AG04449 (cell line): ENCODE measurements at regions not wholly inside any gene's neighbourhood (a gene's known extent, or its start where the extent isn't known, plus 50 kb on each side); places are given as distances from the start of the nearest gene placed in this dataset.

ENCODE experiments used
- CTCF ChIA-PET: fragments of 350-600 bp; formaldehyde crosslinking; extraction: SDS; loops from one replicate; lab custom pipeline; 2021; ENCODE audit warnings: antibody characterized with exemption; lab: Yijun Ruan, JAX
- POLR2A ChIA-PET: fragments of 400-600, 350-600 bp; formaldehyde crosslinking; extraction: SDS; loops from one replicate; lab custom pipeline; 2020; ENCODE audit warnings: antibody characterized with exemption, inconsistent platforms; lab: Yijun Ruan, JAX
- DNase-seq: peaks from one replicate; pipeline ENCODE4 v3.0.0-alpha.2; 2010; ENCODE audit warnings: low read depth, low spot score
- H3K4me3 ChIP-seq: 2 replicates; pipeline ENCODE4 v1.5.1; 2011; ENCODE audit warnings: low read depth, mild to moderate bottlenecking, control low read depth, low read length
- TF ChIP-seq, protein P1 (sequence below): IDR thresholded peaks from one replicate; pipeline ENCODE4 v1.5.1; 2011; ENCODE audit warnings: mild to moderate bottlenecking, moderate library complexity, low read length, control low read depth, inconsistent platforms; ENCODE audit not compliant: insufficient read depth; ENCODE audit errors: missing control alignments

DNA sequence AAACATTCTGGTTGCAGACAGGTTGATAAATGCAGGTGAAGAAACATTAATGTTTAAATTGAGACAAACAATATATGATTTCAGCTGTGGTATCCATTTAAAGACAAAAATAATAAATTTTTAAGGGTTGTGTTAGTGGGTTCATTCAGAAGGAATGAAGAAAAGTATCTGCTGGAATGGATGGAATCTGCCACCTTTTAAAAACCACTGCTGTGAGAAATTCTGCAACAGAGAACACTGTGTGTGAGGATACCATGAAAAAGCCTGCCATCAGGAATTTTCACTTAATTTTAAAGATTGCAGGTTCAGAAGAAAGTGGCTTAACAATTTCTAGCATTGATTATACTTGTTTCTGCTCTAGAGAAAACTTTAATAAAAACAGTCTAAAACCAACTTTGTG is 184.6 kb upstream of the SOX5 start:
- ChIA-PET POLR2A (no interaction called here), CTCF (no interaction called here)
- no peak for DNase-seq
- no peak overlapping the region for H3K4me3 ChIP-seq
- TF ChIP-seq, protein P1, sequence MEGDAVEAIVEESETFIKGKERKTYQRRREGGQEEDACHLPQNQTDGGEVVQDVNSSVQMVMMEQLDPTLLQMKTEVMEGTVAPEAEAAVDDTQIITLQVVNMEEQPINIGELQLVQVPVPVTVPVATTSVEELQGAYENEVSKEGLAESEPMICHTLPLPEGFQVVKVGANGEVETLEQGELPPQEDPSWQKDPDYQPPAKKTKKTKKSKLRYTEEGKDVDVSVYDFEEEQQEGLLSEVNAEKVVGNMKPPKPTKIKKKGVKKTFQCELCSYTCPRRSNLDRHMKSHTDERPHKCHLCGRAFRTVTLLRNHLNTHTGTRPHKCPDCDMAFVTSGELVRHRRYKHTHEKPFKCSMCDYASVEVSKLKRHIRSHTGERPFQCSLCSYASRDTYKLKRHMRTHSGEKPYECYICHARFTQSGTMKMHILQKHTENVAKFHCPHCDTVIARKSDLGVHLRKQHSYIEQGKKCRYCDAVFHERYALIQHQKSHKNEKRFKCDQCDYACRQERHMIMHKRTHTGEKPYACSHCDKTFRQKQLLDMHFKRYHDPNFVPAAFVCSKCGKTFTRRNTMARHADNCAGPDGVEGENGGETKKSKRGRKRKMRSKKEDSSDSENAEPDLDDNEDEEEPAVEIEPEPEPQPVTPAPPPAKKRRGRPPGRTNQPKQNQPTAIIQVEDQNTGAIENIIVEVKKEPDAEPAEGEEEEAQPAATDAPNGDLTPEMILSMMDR, result no peak

GRCh38 chr12:24133384-24133783 is 183.9 kb upstream of the SOX5 start:
- ChIA-PET POLR2A (no interaction called here), CTCF (no interaction called here)
- DNase-seq, result no peak
- TF ChIP-seq, protein P1, result no peak
- H3K4me3 ChIP-seq, result no peak overlapping the region

GRCh38 chr12:24127919-24128721 is 178.7 kb upstream of the SOX5 start:
- POLR2A ChIA-PET, result no interaction called here
- no peak overlapping the region for H3K4me3 ChIP-seq

DNA sequence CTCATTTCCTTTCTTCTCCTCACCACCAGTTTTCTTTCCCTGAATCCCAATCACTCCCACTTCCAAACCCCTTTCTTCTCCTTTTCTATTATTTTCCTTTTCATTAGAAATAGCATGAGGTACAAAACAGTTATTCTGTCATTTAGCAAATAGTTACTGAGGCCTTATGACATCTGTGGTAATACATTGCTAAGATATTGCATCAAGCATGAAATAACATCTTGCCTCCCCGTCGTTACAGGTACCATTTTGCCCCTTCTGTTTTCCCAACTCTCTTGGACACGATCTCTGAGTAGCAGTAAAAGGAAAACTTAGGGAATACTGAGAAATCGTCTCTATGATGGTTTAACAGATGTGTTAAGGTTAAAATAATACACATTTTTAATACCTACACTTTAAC is 175.8 kb upstream of the SOX5 start:
- no peak overlapping the region for H3K4me3 ChIP-seq
- TF ChIP-seq, protein P1, result no peak
- DNase-seq, result no peak
- ChIA-PET CTCF (no interaction called here), POLR2A (no interaction called here)

More at GRCh38 chr12:24127919-24128721, 178.7 kb upstream of the SOX5 start:
- TF ChIP-seq, protein P1, result no peak
- CTCF ChIA-PET, result no interaction called here
- no peak for DNase-seq

DNA sequence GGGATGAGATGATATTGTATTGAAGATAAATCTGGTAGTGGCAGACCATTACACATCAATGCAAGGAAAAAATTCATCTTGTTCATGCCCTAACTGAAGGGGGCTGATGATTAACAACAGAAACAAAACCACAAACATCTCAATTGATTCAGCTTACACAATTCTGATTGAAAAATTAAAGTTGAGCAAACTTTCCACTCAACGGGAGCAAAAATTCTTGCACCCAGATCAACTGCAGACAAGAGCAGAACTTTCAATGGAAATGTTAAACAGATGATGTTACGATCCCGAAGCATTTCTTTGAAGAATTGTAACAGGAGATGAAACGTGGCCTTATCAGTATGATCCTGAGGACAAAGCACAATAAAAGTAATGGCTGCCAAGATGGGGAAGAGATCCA is 172.4 kb upstream of the SOX5 start:
- ChIA-PET POLR2A (no interaction called here), CTCF (no interaction called here)
- TF ChIP-seq, protein P1, result no peak
- DNase-seq, result no peak
- H3K4me3 ChIP-seq, result no peak overlapping the region

- TF ChIP-seq, protein P1, result no peak
- CTCF ChIA-PET, result no interaction called here
- no peak for DNase-seq
- H3K4me3 ChIP-seq, result no peak overlapping the region
- POLR2A ChIA-PET, result no interaction called here
Observed at GRCh38 chr12:24118668-24119067, 169.2 kb upstream of the SOX5 start.
